Stimulated activated CD8-positive, alpha-beta memory T cell treated with anti-CD3 and anti-CD28 coated beads, Interleukin-4, amount 100 ng/mL, for 24 hours (primary cell): ENCODE measurements at regions not wholly inside any gene's neighbourhood (a gene's known extent, or its start where the extent isn't known, plus 50 kb on each side); places are given as distances from the start of the nearest gene placed in this dataset.

Experiments used
- DNase-seq: peaks from one replicate; pipeline ENCODE4 v3.0.0-alpha.2; 2020; ENCODE audit warnings: low read depth

DNA sequence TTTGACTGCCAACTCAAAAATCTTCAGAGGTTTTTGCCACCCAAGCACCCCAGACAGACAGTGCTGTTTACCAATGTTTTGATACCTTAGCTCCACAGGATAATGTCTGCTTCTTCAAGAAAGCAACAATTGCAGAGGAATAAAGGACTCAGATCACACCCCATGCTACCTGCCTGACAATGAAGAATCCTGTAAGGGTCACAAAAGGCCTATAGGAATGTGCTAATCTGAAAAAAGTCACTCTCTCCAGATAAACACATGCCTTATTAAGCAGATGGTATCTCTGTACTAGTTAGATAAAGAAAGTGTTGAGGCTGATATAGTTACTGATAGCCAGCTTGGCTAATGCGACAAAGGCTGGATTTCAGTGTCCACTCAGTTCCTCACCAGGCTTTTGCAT is 1076.7 kb upstream of the SORCS1 start:
- DNase-seq, result no peak

DNA sequence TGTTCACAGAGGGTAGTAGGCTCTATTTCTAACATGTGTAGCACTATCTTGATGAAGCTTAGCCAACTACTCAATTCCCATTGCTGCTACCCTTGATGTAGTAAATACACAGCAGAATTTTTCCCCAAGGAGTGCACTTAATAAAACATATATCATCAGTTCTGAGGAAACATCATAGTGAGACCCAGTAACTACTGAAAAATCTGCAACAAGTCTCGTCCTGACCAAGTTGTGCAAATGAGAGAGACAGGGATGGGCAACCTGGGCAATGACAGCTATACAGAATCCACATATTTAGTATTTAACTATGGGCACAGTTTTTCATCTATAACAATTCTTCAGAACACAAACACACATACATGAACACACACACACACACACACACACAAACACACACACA is 1073.8 kb upstream of the SORCS1 start:
- no peak for DNase-seq

DNA sequence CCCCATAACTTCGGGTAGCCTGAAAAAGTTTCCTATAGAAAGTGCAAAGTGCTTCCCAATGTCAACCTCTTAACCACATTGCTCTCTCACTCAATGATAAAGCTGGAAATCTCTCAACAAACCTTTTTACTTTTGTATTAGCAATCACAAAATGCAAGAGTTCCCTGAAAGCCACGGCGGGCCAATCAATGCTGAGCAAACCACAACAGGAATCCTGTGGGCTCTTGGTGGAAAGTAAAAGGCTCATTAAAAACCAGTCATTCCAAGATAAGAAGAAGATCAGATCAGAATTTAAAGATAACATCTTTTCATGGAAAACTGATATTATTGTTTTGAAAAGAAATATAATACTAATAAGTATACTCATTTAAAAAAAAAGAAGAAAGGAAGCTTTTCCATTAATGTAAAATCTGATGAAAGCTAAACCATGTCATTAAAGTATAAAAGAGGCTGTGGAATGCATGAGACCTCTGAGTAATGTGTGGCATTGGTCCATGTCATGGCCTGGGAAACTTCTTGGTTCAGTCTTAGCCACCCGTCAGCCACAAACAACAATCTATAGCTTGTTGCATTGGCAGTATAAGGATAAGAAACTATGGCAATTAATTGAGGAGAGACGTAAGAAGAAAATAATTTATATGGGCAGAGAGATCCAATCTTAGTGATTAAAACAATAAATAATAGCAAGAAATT is 1066.1 kb upstream of the SORCS1 start:
- no peak for DNase-seq

DNA sequence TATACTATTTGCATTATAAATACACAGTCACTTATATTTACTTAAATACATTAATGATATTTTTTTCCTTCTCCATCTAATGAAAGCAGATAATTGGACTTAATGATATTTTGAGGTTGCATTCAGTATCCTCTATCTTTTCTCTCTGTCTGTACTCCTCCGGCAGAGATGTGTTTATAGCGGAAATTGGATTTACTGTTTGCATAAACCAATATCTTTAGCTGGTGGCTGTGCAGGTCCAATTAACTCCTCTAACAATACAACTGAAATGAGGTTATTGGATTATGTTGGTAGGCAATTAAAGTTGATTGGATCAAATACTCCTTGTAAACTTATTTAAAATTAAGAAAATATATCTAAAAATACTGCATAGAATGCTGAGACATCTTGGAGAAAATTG is 1044.2 kb upstream of the SORCS1 start:
- DNase-seq, result no peak

DNA sequence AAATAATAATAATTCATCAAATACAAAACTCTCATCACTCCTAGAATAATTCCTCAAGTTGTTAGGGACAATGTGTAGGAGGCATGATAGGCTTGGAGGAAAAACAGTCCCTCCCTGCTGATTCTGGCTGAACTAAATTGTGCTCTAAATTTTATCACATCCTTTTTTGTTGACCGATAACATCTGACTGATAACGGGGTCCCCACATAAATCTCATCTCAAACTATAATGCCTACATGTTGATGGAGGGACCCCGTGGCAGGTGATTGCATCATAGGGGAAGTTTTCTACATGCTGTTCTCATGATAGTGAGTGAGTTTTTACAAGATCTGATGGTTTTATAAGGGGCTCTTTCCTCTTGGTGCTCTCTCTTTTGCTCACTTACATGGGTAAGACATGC is 1043.5 kb upstream of the SORCS1 start:
- DNase-seq, result no peak

DNA sequence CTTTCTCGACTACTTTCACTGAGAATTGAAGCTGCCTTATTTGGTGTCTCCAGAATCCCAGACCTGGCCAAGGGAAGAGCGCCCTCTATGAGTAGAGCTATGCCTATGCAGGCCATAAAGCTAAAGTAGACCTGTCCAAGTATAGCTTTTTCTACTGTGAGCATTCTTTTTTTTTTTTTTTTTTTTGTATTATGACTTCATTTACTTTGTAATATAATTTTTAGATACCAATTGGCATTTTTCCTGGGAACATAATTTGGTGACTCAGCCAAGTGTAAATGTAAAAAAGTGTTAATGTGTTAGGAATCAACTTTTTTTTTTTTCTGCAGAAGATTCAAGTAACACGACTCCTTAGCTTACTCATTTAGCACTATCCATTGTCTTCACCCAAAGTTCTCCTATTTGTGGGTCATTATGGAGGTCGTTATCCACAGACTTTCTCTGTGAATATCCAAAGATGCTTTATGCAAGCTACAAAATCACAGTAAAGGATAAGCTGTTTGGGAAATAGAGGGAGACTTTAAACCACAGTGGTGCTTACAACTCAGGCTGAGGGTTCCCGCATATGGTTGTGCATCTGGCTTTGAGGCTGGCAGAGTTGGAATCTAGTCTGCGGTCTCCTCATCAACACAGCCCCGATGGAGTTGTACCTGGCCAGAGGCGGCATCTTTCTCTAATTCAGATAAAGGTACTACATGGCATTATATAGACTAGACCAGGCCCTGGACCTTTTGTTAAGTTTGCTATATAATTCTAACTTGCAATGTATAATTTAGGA is 1040.2 kb upstream of the SORCS1 start:
- no peak for DNase-seq

DNA sequence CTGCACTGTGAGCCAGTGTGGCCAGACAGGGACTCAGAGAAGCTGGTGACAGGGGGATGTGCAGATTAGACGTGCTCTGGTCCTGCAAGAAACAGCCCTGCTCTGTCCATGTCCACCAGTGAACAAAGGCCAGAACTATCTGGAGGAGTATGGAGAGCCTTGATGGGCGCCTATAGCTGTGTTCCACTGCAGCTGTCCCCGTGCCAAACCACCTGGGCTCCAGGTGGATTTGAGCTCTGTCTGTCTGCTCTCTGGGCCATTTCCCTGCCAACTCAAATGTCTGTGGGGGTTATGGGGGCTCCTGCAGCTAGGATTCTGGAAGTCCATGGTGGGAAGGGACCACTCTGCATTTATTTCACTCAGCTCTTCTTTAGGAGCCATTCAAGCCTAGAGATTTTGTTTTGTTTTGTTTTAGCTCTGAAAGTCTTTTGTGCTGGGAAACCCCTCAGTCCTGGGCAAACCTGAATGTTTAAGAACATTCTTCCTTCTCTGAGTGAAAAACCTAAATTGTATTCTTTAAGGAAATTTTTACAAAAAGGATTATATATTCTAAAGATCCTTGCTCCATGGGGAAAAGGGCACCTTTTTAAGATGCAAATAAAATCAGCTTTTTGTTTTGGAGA is 1039.5 kb upstream of the SORCS1 start:
- DNase-seq, result no peak

DNA sequence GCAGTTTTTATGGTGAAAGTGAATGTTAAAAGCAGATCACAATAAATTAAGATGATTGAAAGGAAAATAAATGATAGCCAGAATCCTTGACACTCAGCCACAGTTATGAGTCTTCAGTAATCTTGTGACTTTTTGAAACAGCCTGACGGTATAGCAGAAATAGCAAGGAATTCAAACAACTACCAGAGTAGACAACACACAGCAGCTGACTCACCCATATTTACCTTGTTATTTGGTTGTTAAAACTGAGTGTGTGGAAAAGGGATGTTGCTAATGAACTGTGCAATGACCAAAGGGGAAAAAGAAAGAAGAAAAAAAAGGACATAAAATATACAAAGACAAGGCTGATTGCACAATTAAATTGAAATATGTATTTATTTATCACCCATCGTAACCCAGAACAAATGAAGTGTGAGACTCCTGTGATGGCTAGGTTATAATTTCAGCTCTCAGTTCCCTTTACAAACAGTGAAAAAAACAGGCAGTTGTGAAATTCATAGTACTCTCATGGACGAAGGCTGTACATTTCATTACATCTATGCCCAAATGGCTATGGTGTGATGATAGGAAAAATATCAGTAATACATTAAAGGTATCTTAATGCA is 1023.0 kb upstream of the SORCS1 start:
- no peak for DNase-seq

DNA sequence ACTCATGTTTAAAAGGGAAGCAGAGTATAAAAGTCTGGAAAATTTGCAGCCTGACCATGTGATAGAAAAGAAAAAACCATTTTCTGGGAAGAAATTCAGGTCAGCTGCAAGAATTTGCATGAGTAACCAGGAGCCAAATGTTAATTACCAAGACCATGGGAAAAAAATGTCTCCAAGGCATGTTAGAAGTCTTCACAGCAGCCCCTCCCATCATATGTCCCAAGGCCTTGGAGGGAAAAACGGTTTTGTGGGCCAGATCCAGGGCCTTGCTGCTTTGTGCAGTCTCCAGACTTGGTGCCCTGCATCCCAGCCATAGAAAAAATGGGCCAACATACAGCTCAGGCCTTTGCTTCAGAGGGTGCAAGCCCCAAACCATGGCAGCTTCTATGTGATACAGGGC is 1019.6 kb upstream of the SORCS1 start:
- no peak for DNase-seq

DNA sequence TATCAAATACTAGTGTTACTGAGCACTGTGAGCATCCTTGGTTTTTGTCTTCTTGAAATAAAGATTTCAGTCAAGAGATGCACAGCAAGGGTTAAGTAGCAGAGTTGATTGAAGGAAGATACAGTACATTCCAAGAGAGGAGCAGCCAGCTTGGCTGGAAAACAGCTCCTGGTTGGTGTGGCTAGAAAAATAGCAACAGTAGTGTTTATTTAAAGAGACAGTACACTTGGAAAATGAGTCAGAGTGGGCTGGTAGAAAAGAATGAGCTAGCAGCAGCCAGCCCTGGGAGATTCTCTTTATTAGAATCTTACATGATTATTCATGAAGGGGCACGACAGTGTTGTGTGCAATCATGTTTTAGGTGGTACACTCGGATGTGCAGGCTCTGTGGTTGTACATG is 1016.4 kb upstream of the SORCS1 start:
- DNase-seq, result no peak

DNA sequence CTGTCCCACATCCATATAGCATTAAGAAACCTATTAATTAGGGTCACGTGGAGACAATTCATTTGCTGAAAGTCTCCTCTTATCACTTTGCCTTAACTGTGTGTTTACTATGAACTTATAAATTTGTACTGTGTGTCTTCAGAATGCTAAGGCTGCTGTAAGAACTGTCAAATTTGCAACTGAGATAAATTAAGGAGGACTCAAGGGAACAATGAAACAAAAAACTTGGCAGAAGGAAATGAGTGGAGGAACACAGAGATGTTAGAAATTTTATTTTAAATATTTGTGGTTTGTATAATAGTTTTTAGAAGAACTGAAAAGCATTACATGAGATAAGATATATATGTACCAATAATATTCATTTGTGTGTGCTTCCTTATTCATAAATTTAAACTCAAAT is 1005.3 kb upstream of the SORCS1 start:
- DNase-seq, result no peak

DNA sequence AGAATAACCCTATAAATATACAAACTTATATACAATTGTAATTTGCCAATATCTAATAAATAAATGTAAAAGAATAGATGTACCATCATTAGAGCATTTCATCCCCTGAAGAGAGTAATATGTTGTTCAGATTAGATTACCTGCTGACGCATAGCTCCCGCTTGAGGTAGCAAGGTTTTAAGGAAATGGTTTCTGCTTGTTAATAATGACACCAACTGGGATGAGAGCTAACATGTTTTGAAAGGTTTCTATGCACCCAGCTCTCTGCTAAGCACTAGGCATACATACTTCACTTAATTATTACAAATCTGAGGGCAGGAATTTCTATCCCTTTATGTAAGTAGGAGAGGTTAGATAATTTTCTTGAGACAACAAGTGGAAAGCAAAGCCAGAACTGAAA is 1003.3 kb upstream of the SORCS1 start:
- DNase-seq, result no peak

DNA sequence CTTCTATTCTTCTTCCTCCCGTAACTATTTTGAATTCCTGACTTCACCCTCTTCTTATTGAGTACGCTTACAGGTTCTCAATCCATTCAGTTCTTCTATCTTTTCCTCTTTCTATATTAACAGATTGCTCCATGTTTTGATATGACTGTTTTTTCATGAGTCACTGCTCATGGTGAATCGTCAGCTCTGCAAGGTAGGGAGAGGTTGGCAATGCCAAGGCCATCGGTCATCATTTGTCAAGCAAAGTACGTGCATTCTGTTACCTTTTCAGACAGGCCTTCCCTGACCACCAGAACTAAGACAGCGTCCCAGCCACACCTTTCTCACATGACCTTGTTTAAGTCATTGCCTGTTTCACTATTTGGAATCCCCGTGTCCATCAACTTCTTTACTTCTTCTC is 1001.9 kb upstream of the SORCS1 start:
- DNase-seq, result no peak

DNA sequence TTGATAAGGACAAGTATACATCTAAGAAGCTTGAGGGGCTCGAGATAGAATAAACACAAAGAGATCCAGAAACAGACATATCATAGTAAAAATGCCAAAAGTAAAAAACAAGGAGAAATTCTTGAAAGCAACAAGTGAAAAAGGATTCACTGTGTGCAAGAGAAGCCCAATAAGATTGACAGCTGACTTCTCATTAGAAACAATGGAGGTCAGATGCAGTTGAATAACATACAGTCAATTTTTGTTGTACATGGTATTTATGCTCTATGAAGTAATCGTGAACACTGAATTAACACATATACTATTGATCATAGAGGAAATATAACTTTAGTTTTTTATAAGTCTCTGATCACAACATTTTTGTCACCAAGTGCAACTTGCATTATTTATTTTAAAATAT is 982.8 kb upstream of the SORCS1 start:
- no peak for DNase-seq

DNA sequence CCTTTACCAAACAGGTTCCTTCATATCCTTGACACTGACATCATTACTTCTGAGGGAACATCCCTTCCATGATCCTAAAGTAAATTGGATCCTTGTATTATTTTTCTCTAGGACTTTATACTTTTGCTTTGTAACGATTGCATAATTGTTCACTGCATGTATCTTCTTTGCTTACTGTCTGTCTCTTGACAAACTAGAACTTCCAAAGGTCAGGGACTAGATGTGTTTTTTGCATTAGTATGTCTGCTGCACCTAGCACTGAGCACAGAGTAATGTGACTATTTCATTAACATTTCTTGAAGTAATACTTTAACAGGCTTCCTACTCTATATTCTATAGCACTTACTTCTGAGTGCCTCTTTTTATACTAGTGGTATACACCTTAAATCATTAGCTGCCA is 976.6 kb upstream of the SORCS1 start:
- DNase-seq, result no peak

DNA sequence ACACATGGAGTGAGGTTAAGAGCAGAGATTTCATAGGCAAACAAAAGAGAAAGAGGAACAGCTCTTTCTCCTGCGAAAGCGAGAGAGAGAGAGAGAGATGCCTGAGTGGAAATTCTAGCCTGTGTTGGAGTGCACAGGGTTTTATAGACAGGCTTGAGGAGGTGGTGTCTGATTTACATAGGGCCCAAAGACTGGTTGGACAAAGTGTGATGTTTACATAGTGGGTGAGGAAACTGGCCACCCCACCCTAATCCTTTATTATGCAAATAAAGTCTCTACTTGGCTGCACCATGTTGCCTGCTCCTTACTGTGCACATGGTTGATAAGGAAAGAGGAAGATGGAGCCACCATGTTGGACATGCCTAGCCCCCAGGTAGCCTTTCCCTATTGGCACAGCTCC is 967.8 kb upstream of the SORCS1 start:
- DNase-seq, result no peak

DNA sequence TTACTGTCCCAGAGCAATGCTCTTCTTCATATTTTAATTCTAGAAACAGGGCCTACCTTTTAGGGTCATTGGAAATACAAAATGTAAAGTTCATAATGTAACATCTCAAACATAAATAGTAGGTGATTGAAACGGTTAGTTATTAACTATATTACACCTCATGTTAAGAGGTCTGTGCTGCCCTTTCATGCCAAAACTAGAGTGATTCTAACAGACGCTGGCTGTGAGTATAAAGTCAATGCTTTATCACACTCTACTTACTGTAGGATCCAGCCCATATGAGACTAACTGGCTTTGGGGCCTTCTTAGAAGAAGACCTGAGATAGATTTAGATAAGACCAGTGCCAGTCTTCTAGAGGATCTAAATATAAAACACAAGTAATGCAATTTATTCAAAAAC is 966.1 kb upstream of the SORCS1 start:
- no peak for DNase-seq

DNA sequence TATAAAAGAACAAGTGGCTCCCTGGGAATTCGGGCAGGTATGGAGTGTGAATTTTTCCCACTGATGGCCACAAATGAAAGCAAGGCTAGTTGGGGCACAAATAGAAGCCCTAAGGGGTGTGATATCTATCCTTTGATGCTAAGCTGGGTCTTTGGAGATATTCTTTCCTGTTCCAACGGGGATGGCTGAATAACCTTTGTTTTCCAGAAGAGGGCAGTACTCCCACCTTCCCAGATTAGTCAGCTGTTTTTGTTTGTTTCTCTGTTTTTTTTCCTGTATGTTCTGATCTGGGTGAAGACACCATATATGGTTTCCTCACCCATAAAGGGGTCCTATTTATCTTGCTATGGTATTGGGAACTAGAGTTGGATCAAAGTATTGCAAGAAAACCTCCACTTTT is 947.7 kb upstream of the SORCS1 start:
- DNase-seq, result no peak

DNA sequence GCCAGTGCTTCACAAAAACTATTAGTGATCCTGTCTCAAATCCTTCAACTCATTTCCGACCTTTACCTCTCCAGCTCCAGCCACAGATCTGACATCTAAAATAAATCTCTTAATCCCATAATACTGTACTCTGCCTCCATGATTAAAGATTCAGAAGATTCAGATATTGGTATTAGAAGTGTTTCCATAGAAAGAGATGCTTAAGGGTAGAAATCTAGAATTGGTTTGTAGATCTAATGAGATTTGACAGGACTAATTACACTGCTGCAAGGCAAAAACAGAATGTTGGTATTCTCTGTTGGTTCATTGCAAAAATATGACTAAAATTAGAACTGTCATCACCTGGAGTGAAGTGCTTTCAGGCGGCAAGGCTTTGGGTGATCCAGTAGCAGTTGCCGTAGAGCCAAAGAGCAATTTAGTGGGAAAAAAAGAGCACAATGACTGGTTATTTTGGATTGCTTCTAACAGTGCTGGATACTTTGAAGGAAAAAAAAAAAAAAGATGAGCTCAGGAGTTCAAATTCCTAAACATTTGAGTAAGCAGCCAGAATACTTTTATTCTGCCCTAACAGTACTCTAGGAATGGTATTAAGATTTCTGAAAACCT is 940.1 kb upstream of the SORCS1 start:
- no peak for DNase-seq

DNA sequence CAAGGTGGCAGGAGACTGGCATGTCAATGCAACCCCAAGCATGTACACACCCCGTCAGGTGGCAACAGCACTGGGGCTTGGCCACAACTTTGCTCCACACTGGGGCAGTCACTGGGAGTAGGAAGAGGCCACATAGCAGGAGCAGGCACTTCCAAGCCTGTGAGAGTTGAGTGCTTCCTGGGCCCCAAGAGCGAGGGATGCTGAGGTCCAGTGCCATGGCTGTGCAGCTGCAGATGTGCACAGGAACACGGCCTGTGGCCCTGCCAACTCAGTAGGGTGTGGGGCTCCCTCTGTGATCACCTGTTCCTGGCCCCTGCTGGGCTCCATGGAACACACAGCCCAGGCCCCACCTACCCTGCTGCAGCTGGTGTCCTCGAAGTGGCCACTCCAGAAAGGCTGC is 932.8 kb upstream of the SORCS1 start:
- DNase-seq, result no peak

DNA sequence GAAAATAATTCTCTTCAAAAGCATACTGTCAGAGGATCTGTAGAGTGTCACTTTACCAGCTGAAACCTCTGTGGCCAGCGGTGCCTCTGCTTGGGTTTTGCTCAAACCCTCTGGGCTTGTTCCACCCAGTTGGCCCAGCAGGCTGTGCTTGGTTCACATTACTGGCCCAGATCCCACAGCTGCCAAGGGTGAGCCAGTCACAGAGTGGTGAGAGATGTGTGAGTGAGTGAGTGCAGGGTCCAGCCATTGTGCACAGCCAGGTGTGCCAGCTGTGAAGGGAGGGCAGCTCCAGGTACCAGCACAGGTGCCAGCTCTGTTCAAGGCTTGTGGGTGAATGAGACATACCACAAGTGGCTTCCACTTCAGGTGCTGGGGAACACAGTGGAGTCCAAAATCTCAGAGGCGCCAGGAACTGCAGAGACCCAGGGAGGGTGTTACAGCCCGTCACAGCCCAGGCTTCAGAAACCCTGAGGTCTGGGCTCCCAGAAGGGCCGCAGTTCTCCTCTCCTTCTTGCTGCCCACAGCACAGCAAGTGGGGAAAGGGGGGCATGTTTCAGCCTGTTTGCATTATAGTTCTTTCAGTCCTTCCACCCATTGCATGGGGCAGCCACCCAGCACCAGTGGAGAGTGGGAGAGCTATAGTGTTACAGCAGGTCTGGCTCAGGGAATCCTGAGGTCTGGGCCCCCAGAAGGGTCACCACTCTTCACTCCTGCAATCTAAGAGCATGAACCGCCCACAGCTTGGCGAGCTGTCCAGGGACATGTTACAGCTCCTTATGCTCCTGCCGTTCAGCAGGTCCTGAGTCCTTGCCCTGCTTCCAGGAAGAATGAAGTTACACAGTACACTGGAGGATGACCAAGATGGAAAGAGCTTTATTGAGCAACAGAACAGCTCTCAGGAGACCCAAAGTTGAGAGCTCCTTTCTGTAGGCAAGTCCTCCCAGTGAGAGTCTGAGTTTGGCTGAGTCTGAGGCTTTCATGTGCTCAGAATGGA is 931.7 kb upstream of the SORCS1 start:
- DNase-seq, result no peak
